K562 (cell line): ENCODE measurements at regions not wholly inside any gene's neighbourhood (a gene's known extent, or its start where the extent isn't known, plus 50 kb on each side); places are given as distances from the start of the nearest gene placed in this dataset.

Experiments used
- ATAC-seq: fragments of 200-7000 bp; cut with Tn5 transposase; 3 replicates; pipeline ENCODE4 v1.9.1; 2020; ENCODE audit warnings: moderate library complexity
- BruUV-seq: library from RNA; stranded (reverse); fragments of 400-500 nt; replicated peaks from 2 replicates; lab custom pipeline; 2021; lab: Mats Ljungman, UMichigan
- CTCF ChIA-PET: fragments of 300-600 bp; formaldehyde crosslinking; extraction: SDS; loops from one replicate; lab custom pipeline; 2021; ENCODE audit warnings: low intra/inter-chr PET ratio; lab: Yijun Ruan, JAX
- POLR2A ChIA-PET: fragments of 300-600, 350-650 bp; sonication (Branson Sonifier 250); formaldehyde crosslinking; extraction: SDS; loops from one replicate; lab custom pipeline; 2021; ENCODE audit warnings: antibody characterized with exemption, inconsistent platforms; lab: Yijun Ruan, JAX
- DNase-seq, 4 experiments: peaks; one replicate each; pipeline versions ENCODE4 v3.0.0 to v3.0.0-alpha.2; 2011 to 2018; ENCODE audit warnings: low spot score in 3 of 4, mixed read lengths in 3 of 4; ENCODE audit errors: extremely low read depth in 1 of 4
- FAIRE-seq: peaks from 2 replicates; lab custom pipeline; 2011; peaks lifted over from hg19 to GRCh38; lab: Jason Lieb, UNC
- H2AFZ ChIP-seq: 2 replicates; pipeline ENCODE4 v1.6.0; 2011; ENCODE audit warnings: low read depth, low read length, control low read depth, inconsistent platforms
- H3K27ac ChIP-seq: fragments of 200-600 bp; 3 replicates; pipeline ENCODE4 v1.8.0; 2011; ENCODE audit warnings: low read depth, mild to moderate bottlenecking, control low read depth, inconsistent platforms, low read length, moderate library complexity, mixed read lengths; ENCODE audit errors: extremely low read depth
- H3K27me3 ChIP-seq, 2 experiments: fragments of 300-600 bp in 1 of 2; 2 replicates in 1 of 2; 3 replicates in 1 of 2; pipeline versions ENCODE4 v1.6.0 to v1.8.0; 2011; ENCODE audit warnings: inconsistent platforms in 2 of 2, low read length in 2 of 2, mild to moderate bottlenecking in 1 of 2, mixed read lengths in 1 of 2, moderate library complexity in 1 of 2; ENCODE audit not compliant: control insufficient read depth in 2 of 2, insufficient read depth in 2 of 2
- H3K36me3 ChIP-seq: fragments of 300-600 bp; 3 replicates; pipeline ENCODE4 v1.8.0; 2011; ENCODE audit warnings: mild to moderate bottlenecking, low read length, inconsistent platforms; ENCODE audit not compliant: control insufficient read depth, insufficient read depth
- H3K4me1 ChIP-seq, 2 experiments: fragments of 200-600 bp in 1 of 2; replicated peaks in 1 of 2; 2 replicates in 1 of 2; 3 replicates in 1 of 2; pipeline versions ENCODE4 v1.5.1 to v1.8.0; 2011; ENCODE audit warnings: inconsistent platforms in 2 of 2, low read length in 2 of 2, mild to moderate bottlenecking in 1 of 2, mixed read lengths in 1 of 2, moderate library complexity in 1 of 2; ENCODE audit not compliant: control insufficient read depth in 2 of 2, insufficient read depth in 2 of 2
- H3K4me2 ChIP-seq: 2 replicates; pipeline ENCODE4 v1.6.1; 2011; ENCODE audit warnings: low read length, control low read depth, inconsistent platforms, mixed read lengths; ENCODE audit not compliant: insufficient read depth
- H3K4me3 ChIP-seq: fragments of 200-600 bp; sonication (generic), shearing (Covaris generic); 2 replicates; pipeline ENCODE4 v1.5.1; 2016; ENCODE audit warnings: control low read depth, inconsistent platforms
- H3K79me2 ChIP-seq: fragments of 200-600 bp; 3 replicates; pipeline ENCODE4 v1.8.0; 2011; ENCODE audit warnings: low read length, inconsistent platforms; ENCODE audit not compliant: control insufficient read depth, insufficient read depth
- H3K9ac ChIP-seq, 2 experiments: 2 replicates each; pipeline versions ENCODE4 v1.6.0 to v1.6.1; 2011; ENCODE audit warnings: low read depth in 2 of 2, low read length in 2 of 2, control low read depth in 1 of 2, inconsistent platforms in 1 of 2, mild to moderate bottlenecking in 1 of 2, mixed read lengths in 1 of 2; ENCODE audit not compliant: insufficient read depth in 1 of 2
- H3K9me1 ChIP-seq: one replicate; pipeline ENCODE4 v1.6.0; 2011; ENCODE audit warnings: inconsistent platforms, mild to moderate bottlenecking, low read length, moderate library complexity; ENCODE audit not compliant: control insufficient read depth, insufficient read depth
- H3K9me3 ChIP-seq: replicated peaks from 2 replicates; pipeline ENCODE4 v1.5.1; 2011; ENCODE audit warnings: low read depth, low read length, inconsistent platforms; ENCODE audit not compliant: control insufficient read depth, insufficient read depth
- H4K20me1 ChIP-seq: replicated peaks from 2 replicates; pipeline ENCODE4 v1.6.1; 2011; ENCODE audit warnings: low read length, inconsistent platforms, mixed read lengths; ENCODE audit not compliant: control insufficient read depth, insufficient read depth
- CUX1 ChIP-seq: fragments of 200-800 bp; sonication (Bioruptor generic); IDR thresholded peaks from 2 replicates; pipeline ENCODE4 v1.6.1; 2016; ENCODE audit warnings: missing genetic modification characterization, missing compliant biosample characterization
- EWSR1 ChIP-seq: fragments of 450-650 bp; IDR thresholded peaks from 2 replicates; pipeline ENCODE4 v1.6.1; 2018; ENCODE audit warnings: borderline replicate concordance, mild to moderate bottlenecking, low read depth, moderate library complexity; ENCODE audit not compliant: partially characterized antibody
- GABPB1 ChIP-seq: sonication (generic); formaldehyde crosslinking; IDR thresholded peaks from 2 replicates; pipeline ENCODE4 v1.8.0; 2022; ENCODE audit warnings: mild to moderate bottlenecking, missing genetic modification reagents
- HNRNPH1 ChIP-seq: fragments of 200-400 bp; formaldehyde crosslinking; optimal IDR thresholded peaks from 2 replicates; pipeline ENCODE3; 2017; ENCODE audit warnings: low read depth, mild to moderate bottlenecking, low read length, moderate library complexity
- ILK ChIP-seq: fragments of 450-650 bp; IDR thresholded peaks from 2 replicates; pipeline ENCODE4 v1.6.1; 2016; ENCODE audit warnings: missing genetic modification characterization, low read depth, mild to moderate bottlenecking, missing compliant biosample characterization, moderate library complexity, borderline replicate concordance
- KAT7 ChIP-seq: sonication (generic); formaldehyde crosslinking; IDR thresholded peaks from 2 replicates; pipeline ENCODE4 v1.8.0; 2022; ENCODE audit warnings: missing genetic modification reagents, mild to moderate bottlenecking, borderline replicate concordance
- KDM5B ChIP-seq: fragments of 200-600 bp; sonication (generic); IDR thresholded peaks from 2 replicates; pipeline ENCODE4 v1.6.1; 2012; ENCODE audit warnings: low read depth, mild to moderate bottlenecking, moderate library complexity, low read length, control low read depth, inconsistent platforms; ENCODE audit not compliant: insufficient replicate concordance
- NFIC ChIP-seq: fragments of 450-650 bp; IDR thresholded peaks from 2 replicates; pipeline ENCODE4 v1.6.1; 2017; ENCODE audit warnings: mild to moderate bottlenecking, inconsistent platforms
- NRF1 ChIP-seq, 2 experiments: fragments of 450-650 bp; IDR thresholded peaks in 1 of 2; conservative IDR thresholded peaks in 1 of 2; 2 replicates each; pipeline ENCODE4 v1.6.1; 2014; ENCODE audit warnings: mild to moderate bottlenecking in 2 of 2
- POLR3A ChIP-seq: IDR thresholded peaks from 2 replicates; pipeline ENCODE4 v1.6.1; 2011; ENCODE audit warnings: borderline replicate concordance, mild to moderate bottlenecking, moderate library complexity; ENCODE audit not compliant: insufficient read length, insufficient read depth; ENCODE audit errors: extremely low read depth
- RAD21 ChIP-seq, 2 experiments: fragments of 250-450 bp in 1 of 2; fragments of 450-650 bp in 1 of 2; sonication (Bioruptor Pico) in 1 of 2; formaldehyde crosslinking in 1 of 2; IDR thresholded peaks in 1 of 2; conservative IDR thresholded peaks in 1 of 2; 2 replicates each; pipeline versions ENCODE4 v1.4.0 to v1.8.0; 2020 to 2022; ENCODE audit warnings: mild to moderate bottlenecking in 2 of 2, moderate library complexity in 1 of 2
- TAF1 ChIP-seq: IDR thresholded peaks from 2 replicates; pipeline ENCODE4 v1.6.1; 2011; ENCODE audit warnings: mild to moderate bottlenecking, low read length, moderate library complexity; ENCODE audit not compliant: insufficient read depth, control insufficient read depth, severe bottlenecking; ENCODE audit errors: extremely low read depth
- TFAP4 ChIP-seq: sonication (generic); formaldehyde crosslinking; IDR thresholded peaks from 2 replicates; pipeline ENCODE4 v1.8.0; 2022; ENCODE audit warnings: missing genetic modification reagents, mild to moderate bottlenecking, moderate library complexity, borderline replicate concordance
- ZNF197 ChIP-seq: fragments of 200-800 bp; sonication (Bioruptor generic); IDR thresholded peaks from 2 replicates; pipeline ENCODE4 v1.6.1; 2016; ENCODE audit warnings: low read depth, missing genetic modification characterization, missing compliant biosample characterization
- WGBS: fragments of 100-300 bp; shearing (Covaris generic); methylation state at CpG from one replicate; pipeline ENCODE4 v1.1.6; 2016; ENCODE audit warnings: low coverage, mixed read lengths; ENCODE audit not compliant: insufficient coverage; ENCODE audit errors: missing lambda C conversion rate; 5-methylcytosine and 5-hydroxymethylcytosine counted together
- in situ Hi-C: fragments of 300-500 bp; cut with MboI; formaldehyde crosslinking; loops from 4 replicates; pipeline ENCODE4 v1.15.0; 2018; ENCODE audit warnings: inconsistent platforms, mixed read lengths
- intact Hi-C: fragments of 100-400 bp; cut with micrococcal nuclease; formaldehyde crosslinking; loops from 2 replicates; pipeline ENCODE4 v1.14.2; 2022

GRCh38 chr18:35835833-35836232 lies 136.6 kb upstream of the RMP24 start:
- CTCF ChIA-PET = no interaction called here
- Histone ChIP-seq H2AFZ (no peak overlapping the region), H3K27ac (no peak overlapping the region), H3K9me3 (no peaks in the 10 kb centered on the region), H3K36me3 (no peaks in the 10 kb centered on the region), H3K79me2 (no peaks in the 10 kb centered on the region), H3K4me1 (no peaks in the 10 kb centered on the region), H3K27me3 (peaks cover 0 to 3% of the 10 kb centered on the region in 2 experiments; a peak in 1 of 5 replicates), H3K4me3 (no peak overlapping the region), H4K20me1 (no peaks in the 10 kb centered on the region), H3K9ac (no peak overlapping the region), H3K9me1 (no peaks in the 10 kb centered on the region), H3K4me2 (no peak overlapping the region)
- 0% methylated on average over 2 of the region's 2 CpGs for WGBS
- in situ Hi-C loops (no loop called here), intact Hi-C loops (no loop called here)
- POLR2A ChIA-PET = interaction anchor here (0.6 to 0.7 kb wide), 3 partner anchors 16 to 261 kb away, joined by 3 read pairs; no protein-coding TSS in a partner anchor
- DNase-seq = no peak
- no TSS peak for BruUV-seq
- FAIRE-seq = no peak
- ATAC-seq = no peak
- TF ChIP-seq NRF1 (conservative IDR thresholded peaks at IDR 0.05 in 1 of 2, IDR thresholded peaks at IDR 0.05 in 1 of 2) (no peak), TFAP4 (no peak), HNRNPH1 (no peak), CUX1 (CRISPR knock-in tag) (no peak), TAF1 (no peak), RAD21 (CRISPR knock-in tag; conservative IDR thresholded peaks at IDR 0.05 in 1 of 2, IDR thresholded peaks at IDR 0.05 in 1 of 2) (no peak), POLR3A (no peak), ZNF197 (no peak), NFIC (no peak), EWSR1 (no peak), KDM5B (no peak), ILK (no peak), GABPB1 (CRISPR knock-in tag) (no peak), KAT7 (CRISPR knock-in tag) (no peak)
